ENCODE measurements at regions not wholly inside any gene's neighbourhood (a gene's known extent, or its start where the extent isn't known, plus 50 kb on each side); places are given as distances from the start of the nearest gene placed in this dataset.

DNA sequence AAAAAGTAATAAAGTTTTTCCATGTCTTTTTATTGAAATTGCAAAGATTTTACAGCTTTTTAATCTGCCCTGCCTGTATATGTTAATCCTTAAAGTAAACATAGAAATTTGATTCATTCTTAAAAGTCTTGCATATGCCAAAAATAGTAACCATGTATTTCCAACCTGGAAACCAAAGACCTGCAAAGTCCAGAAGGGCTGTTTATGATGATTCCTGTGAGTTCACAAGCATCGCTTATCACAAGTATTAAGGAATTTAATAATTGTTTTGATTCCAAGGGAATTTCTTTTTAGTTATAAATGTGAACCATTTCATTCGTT, 199.1 kb downstream of the PTPRC start:
- Histone ChIP-seq H3K27me3 (no peaks in the 10 kb centered on the region), H3K27ac (no peak overlapping the region), H3K4me3 (no peak overlapping the region), H3K9me3 (no peaks in the 10 kb centered on the region), H3K36me3 (no peaks in the 10 kb centered on the region), H3K4me1 (no peaks in the 10 kb centered on the region)
- 58 to 78% methylated on average over 2 of the region's 2 CpGs for WGBS, 2 donors
- DNase-seq, result no peak
- intact Hi-C loops (cut with DNase I), result no loop called here
- TF ChIP-seq EP300 (IDR thresholded peaks at IDR 0.05), result no peak
- TF ChIP-seq POLR2A (IDR thresholded peaks at IDR 0.05), result no peak
- TF ChIP-seq CTCF (IDR thresholded peaks at IDR 0.05), result no peak
- no peak for TF ChIP-seq POLR2AphosphoS5 (IDR thresholded peaks at IDR 0.05)

DNA sequence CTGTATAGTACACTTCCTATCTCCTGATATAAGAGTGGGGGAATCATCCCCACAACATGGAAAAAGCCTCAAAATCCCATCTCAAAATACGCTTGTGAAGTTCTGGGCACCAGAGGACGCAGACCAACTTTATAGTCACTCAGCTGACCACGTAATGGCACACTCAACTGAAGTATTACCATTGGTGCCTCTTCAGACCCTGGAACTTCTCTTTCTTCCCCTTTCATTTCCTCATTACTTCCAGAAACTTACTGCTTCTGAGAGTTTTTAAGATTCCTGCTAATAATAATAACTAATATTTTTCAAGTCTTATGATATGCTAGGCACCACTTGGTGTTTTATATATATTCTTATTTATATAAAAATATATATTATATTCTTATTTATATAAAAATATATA, 202.6 kb downstream of the PTPRC start:
- Histone ChIP-seq H3K27me3 (no peaks in the 10 kb centered on the region), H3K36me3 (no peaks in the 10 kb centered on the region), H3K27ac (no peak overlapping the region), H3K9me3 (no peaks in the 10 kb centered on the region), H3K4me1 (no peaks in the 10 kb centered on the region), H3K4me3 (no peak overlapping the region)
- intact Hi-C loops (cut with DNase I), result no loop called here
- WGBS, 2 donors, result 93 to 97% methylated on average over 3 of the region's 3 CpGs
- TF ChIP-seq POLR2A (IDR thresholded peaks at IDR 0.05) (no peak), POLR2AphosphoS5 (IDR thresholded peaks at IDR 0.05) (no peak), EP300 (IDR thresholded peaks at IDR 0.05) (no peak), CTCF (IDR thresholded peaks at IDR 0.05) (no peak)
- no peak for DNase-seq

DNA sequence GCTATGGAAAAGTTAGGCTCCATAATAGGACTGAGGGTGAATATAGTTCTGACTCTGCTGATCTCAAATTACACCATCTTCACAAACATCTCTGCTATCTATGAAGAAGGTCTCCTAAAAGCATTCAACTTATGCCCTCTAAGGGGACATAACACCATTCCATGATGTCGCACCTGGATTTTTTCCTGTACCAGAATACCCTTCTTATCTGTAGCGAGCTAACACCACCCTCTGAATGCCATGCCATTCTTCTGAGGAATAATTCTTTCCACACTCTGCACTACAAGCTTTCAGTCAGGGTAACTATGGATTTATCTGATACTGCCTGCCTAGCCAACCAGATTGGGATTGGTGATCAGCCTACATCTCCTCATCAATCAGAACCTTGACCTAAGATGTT, 203.8 kb downstream of the PTPRC start:
- no peaks in the 10 kb centered on the region for H3K27me3 ChIP-seq
- DNase-seq, result no peak
- intact Hi-C loops (cut with DNase I), result no loop called here
- TF ChIP-seq POLR2A (IDR thresholded peaks at IDR 0.05), result no peak
- H3K9me3 ChIP-seq, result no peaks in the 10 kb centered on the region
- no peaks in the 10 kb centered on the region for H3K4me1 ChIP-seq
- H3K4me3 ChIP-seq, result no peak overlapping the region
- WGBS, 2 donors, result 95 to 97% methylated on average over 2 of the region's 2 CpGs
- H3K27ac ChIP-seq, result no peak overlapping the region
- H3K36me3 ChIP-seq, result no peaks in the 10 kb centered on the region

DNA sequence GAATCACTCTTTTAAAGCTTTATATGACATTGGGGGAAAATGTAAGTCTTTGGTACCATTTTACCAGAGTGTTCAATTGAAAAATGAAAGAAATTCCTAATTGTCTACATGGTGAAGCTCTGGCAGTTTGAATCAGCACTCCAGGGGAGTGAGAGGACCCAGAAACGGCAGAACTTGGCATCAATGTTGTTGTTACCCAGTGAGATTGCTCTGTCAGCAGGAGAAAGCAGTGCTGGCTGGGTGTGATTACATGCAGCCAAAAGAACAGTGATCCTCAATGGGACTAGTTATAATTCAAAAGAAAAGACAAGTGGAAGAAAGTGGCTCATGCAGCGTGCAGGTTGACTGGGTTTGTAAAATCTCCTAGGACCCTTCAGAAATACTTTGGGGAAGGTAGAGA, 206.4 kb downstream of the PTPRC start:
- H3K36me3 ChIP-seq, result no peaks in the 10 kb centered on the region
- H3K27me3 ChIP-seq, result no peaks in the 10 kb centered on the region
- H3K4me1 ChIP-seq, result no peaks in the 10 kb centered on the region
- H3K27ac ChIP-seq, result no peak overlapping the region
- no peak overlapping the region for H3K4me3 ChIP-seq
- DNase-seq, result no peak
- TF ChIP-seq CTCF (IDR thresholded peaks at IDR 0.05), result no peak
- TF ChIP-seq POLR2AphosphoS5 (IDR thresholded peaks at IDR 0.05), result no peak
- TF ChIP-seq POLR2A (IDR thresholded peaks at IDR 0.05), result no peak
- TF ChIP-seq EP300 (IDR thresholded peaks at IDR 0.05), result no peak
- 88 to 90% methylated on average over 2 of the region's 2 CpGs for WGBS, 2 donors
- intact Hi-C loops (cut with DNase I), result no loop called here
- H3K9me3 ChIP-seq, result no peaks in the 10 kb centered on the region

DNA sequence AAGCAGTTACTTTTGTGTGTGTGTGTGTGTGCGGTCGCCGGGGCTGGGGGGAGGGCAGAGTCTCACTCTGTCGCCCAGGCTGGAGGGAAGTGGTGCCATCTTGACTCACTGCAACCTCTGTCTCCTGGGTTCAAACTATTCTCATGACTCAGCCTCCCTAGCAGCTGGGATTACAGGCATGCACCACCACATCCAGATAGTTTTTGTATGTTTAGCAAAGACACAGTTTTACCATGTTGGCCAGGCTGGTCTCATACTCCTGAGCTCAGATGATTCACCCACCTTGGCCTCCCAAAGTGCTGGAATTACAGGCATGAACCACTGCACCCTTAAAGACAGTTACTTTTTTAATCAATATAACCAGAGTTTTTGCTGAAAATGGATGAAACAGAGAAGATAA, 207.0 kb downstream of the PTPRC start:
- no peak for TF ChIP-seq EP300 (IDR thresholded peaks at IDR 0.05)
- TF ChIP-seq CTCF (IDR thresholded peaks at IDR 0.05), result no peak
- no peak for TF ChIP-seq POLR2AphosphoS5 (IDR thresholded peaks at IDR 0.05)
- no peak for TF ChIP-seq POLR2A (IDR thresholded peaks at IDR 0.05)
- Histone ChIP-seq H3K27me3 (no peaks in the 10 kb centered on the region), H3K27ac (no peak overlapping the region), H3K9me3 (no peaks in the 10 kb centered on the region), H3K4me1 (no peaks in the 10 kb centered on the region), H3K4me3 (no peak overlapping the region), H3K36me3 (no peaks in the 10 kb centered on the region)
- no peak for DNase-seq
- intact Hi-C loops (cut with DNase I), result no loop called here
- 76 to 98% methylated on average over 4 of the region's 4 CpGs for WGBS, 2 donors

Data from sigmoid colon (tissue), 6 donors.